NOMO-1 (cell line): ENCODE measurements at regions not wholly inside any gene's neighbourhood (a gene's known extent, or its start where the extent isn't known, plus 50 kb on each side); places are given as distances from the start of the nearest gene placed in this dataset.

Experiments used
- DNase-seq, 2 experiments: peaks; one replicate each; lab custom pipeline; 2025; ENCODE audit not compliant: unreplicated experiment in 2 of 2; lab: John Stamatoyannopoulos, UW

- no peak for DNase-seq
Observed at GRCh38 chr13:50712881-50713280, 130.6 kb downstream of the DLEU7 start.

GRCh38 chr13:50713523-50714248 lies 129.8 kb downstream of the DLEU7 start:
- DNase-seq = peak; percentile 86 to 97

GRCh38 chr13:50714891-50715290 lies 128.6 kb downstream of the DLEU7 start:
- DNase-seq = peak; percentile 36 to 37

GRCh38 chr13:50715402-50716146 lies 127.9 kb downstream of the DLEU7 start:
- peak; percentile 75 to 85 for DNase-seq

- DNase-seq = no peak
Observed at GRCh38 chr13:50720861-50721671, 122.4 kb downstream of the DLEU7 start.

GRCh38 chr13:50721672-50721992 lies 121.9 kb downstream of the DLEU7 start:
- peak in 1 of 2 experiments; percentile 10 for DNase-seq

- no peak for DNase-seq
Observed at GRCh38 chr13:50722440-50723125, 120.9 kb downstream of the DLEU7 start.

GRCh38 chr13:50724438-50724837 lies 119.1 kb downstream of the DLEU7 start:
- no peak for DNase-seq

- no peak for DNase-seq
Observed at GRCh38 chr13:50724913-50725312, 118.6 kb downstream of the DLEU7 start.

- DNase-seq = no peak
Observed at GRCh38 chr13:50726164-50726563, 117.3 kb downstream of the DLEU7 start.

- DNase-seq = no peak
Observed at GRCh38 chr13:50729177-50729576, 114.3 kb downstream of the DLEU7 start.

- no peak for DNase-seq
Observed at GRCh38 chr13:50730496-50731351, 112.8 kb downstream of the DLEU7 start.

- DNase-seq = peak in 1 of 2 experiments; percentile 36
Observed at GRCh38 chr13:50731400-50731799, 112.1 kb downstream of the DLEU7 start.

GRCh38 chr13:50732712-50733111 lies 110.8 kb downstream of the DLEU7 start:
- no peak for DNase-seq

GRCh38 chr13:50733392-50733791 lies 110.1 kb downstream of the DLEU7 start:
- DNase-seq = no peak

- DNase-seq = no peak
Observed at GRCh38 chr13:50735071-50735470, 108.4 kb downstream of the DLEU7 start.

- no peak for DNase-seq
Observed at GRCh38 chr13:50740052-50740741, 103.3 kb downstream of the DLEU7 start.

GRCh38 chr13:50742353-50742752 lies 101.1 kb downstream of the DLEU7 start:
- DNase-seq = no peak

- DNase-seq = no peak
Observed at GRCh38 chr13:50742968-50743367, 100.5 kb downstream of the DLEU7 start.
